Heart left ventricle (tissue), 16 donors: ENCODE measurements at regions not wholly inside any gene's neighbourhood (a gene's known extent, or its start where the extent isn't known, plus 50 kb on each side); places are given as distances from the start of the nearest gene placed in this dataset.
"Not testable (repeated sequence)": the region's sequence is repeated elsewhere in the genome, so short reads cannot be mapped to it uniquely, and the experiment has no call there.

Experiments used
- ATAC-seq, 4 donors: fragments of 200-7000 bp; cut with Tn5 transposase; one replicate each; pipeline ENCODE4 v1.9.1; 2020 to 2022; ENCODE audit warnings: moderate library complexity in 4 of 4, mild to moderate bottlenecking in 3 of 4, moderate number of reproducible peaks in 1 of 4
- DNase-seq, 5 donors: peaks; one replicate each; pipeline ENCODE4 v3.0.0-alpha.2; 2020
- H3K27ac ChIP-seq, 12 donors: fragments of 200-600 bp; sonication (generic) in 4 of 12; one replicate each; pipeline versions ENCODE4 v1.5.0 to v1.8.0; 2016 to 2022; ENCODE audit warnings: mild to moderate bottlenecking in 2 of 12
- H3K27me3 ChIP-seq, 9 donors: fragments of 200-600 bp; sonication (generic) in 2 of 9; one replicate each; pipeline versions ENCODE4 v1.5.1 to v1.8.0; 2016 to 2022; ENCODE audit warnings: mild to moderate bottlenecking in 3 of 9
- H3K36me3 ChIP-seq, 9 donors: fragments of 200-600 bp; sonication (generic) in 2 of 9; one replicate each; pipeline versions ENCODE4 v1.5.0 to v1.8.0; 2018 to 2022; ENCODE audit warnings: mild to moderate bottlenecking in 2 of 9
- H3K4me1 ChIP-seq, 12 donors: fragments of 200-600 bp; sonication (generic) in 4 of 12; one replicate each; pipeline versions ENCODE4 v1.5.0 to v1.8.0; 2016 to 2022; ENCODE audit warnings: mild to moderate bottlenecking in 3 of 12
- H3K4me3 ChIP-seq, 12 donors: fragments of 200-600 bp; sonication (generic) in 4 of 12; one replicate each; pipeline versions ENCODE4 v1.5.0 to v1.8.0; 2017 to 2022; ENCODE audit warnings: mild to moderate bottlenecking in 9 of 12, moderate library complexity in 4 of 12
- H3K9me3 ChIP-seq, 12 donors: fragments of 200-600 bp; sonication (generic) in 4 of 12; one replicate each; pipeline versions ENCODE4 v1.5.0 to v1.8.0; 2016 to 2022; ENCODE audit warnings: mild to moderate bottlenecking in 1 of 12
- POLR2A ChIP-seq, 2 donors: fragments of 450-650 bp; IDR thresholded peaks; one replicate each; pipeline ENCODE4 v1.6.1; 2017; ENCODE audit warnings: antibody characterized with exemption in 2 of 2, mild to moderate bottlenecking in 2 of 2, moderate library complexity in 2 of 2
- WGBS, 4 donors: extraction: QIAGEN DNeasy Blood & Tissue Kit in 2 of 4; methylation state at CpG; one replicate each; pipeline versions ENCODE4 v1.1.5 to v1.1.7; 2013 to 2018; 5-methylcytosine and 5-hydroxymethylcytosine counted together
- intact Hi-C, 10 donors: fragments of 100-400 bp; cut with DNase I; formaldehyde crosslinking; loops; one replicate each; pipeline versions ENCODE4 v1.11.1 to v1.14.2; 2022
- TF ChIP-seq, protein P1 (sequence below), 12 donors: fragments of 200-600 bp; sonication (generic) in 4 of 12; IDR thresholded peaks; one replicate each; pipeline versions ENCODE4 v1.5.0 to v1.8.0; 2018 to 2022; ENCODE audit warnings: antibody characterized with exemption in 12 of 12, mild to moderate bottlenecking in 5 of 12
- donor health status: ischemic (EF 13 %, LVEDD 7.1; RV severe dilation, severe dysfunction).
- donor health status: healthy with polysubstance abuse.
- donor health status: DM: no; HTN: yes; CAD: no.
- donor health status: DM: no; HTN: no; CAD: no.
- donor health status: ischemic (EF 25% LVEDD 6.9; RV normal size, moderate dysfunction).
- donor health status: ischemic (EF 25% LVEDD 5.7; RV mildly dilated, moderate dysfunction).
- donor health status: healthy.
- donor health status: DM: yes; HTN: yes; CAD: no.
- donor health status: ischemic (EF 35%, LVEDD 5.7; RV mildly dilated, moderate dysfunction).
- donor health status: nonischemic (EF 11% LVEDD 7.7; RV severe dilation, severe dysfunction).
- donor health status: DM: yes; HTN: yes; CAD: no.
- donor health status: PGD.
- donor health status: ischemic (EF 29% LVEDD 5.4; RV normal size, mild dysfunction).
- donor health status: nonischemic (EF 23%, LVEDD 6.1; RV moderate dilation, normal function).

DNA sequence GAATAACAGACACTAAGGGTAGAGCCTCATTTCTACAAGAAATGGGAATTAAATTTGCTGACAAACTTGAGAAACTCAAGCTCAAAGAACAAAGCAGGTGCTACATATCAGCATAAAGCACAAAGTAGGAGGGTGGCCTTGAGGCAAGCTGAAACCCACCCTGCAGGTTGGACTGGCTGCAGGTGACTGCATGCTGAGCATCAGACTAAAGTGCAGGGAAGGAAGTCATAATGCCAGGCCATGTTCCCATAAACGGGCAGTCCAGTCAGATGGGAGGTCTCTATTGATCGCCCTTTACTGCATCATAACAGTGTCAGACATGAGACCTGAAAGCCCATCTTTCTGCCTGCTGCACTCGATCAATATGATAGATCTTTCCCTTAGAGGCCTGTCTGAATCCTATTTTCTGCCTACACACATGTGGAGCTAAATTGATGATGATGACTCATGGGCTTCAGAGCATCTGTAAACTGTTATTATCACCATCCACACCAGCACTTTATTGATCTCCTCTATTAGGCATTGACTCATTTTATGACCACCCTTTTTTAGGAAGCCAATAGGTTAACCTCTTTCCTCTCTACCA lies 224.5 kb upstream of the DDI1 start:
- Histone ChIP-seq H3K27ac (no peak overlapping the region), H3K36me3 (no peaks in the 10 kb centered on the region), H3K9me3 (no peaks in the 10 kb centered on the region), H3K4me3 (no peak overlapping the region), H3K27me3 (no peaks in the 10 kb centered on the region), H3K4me1 (peaks cover 0 to 7% (median 0%) of the 10 kb centered on the region in 12 donors)
- 88 to 93% (median 90%) methylated on average over 3 of the region's 3 CpGs for WGBS, 4 donors
- TF ChIP-seq, protein P1, sequence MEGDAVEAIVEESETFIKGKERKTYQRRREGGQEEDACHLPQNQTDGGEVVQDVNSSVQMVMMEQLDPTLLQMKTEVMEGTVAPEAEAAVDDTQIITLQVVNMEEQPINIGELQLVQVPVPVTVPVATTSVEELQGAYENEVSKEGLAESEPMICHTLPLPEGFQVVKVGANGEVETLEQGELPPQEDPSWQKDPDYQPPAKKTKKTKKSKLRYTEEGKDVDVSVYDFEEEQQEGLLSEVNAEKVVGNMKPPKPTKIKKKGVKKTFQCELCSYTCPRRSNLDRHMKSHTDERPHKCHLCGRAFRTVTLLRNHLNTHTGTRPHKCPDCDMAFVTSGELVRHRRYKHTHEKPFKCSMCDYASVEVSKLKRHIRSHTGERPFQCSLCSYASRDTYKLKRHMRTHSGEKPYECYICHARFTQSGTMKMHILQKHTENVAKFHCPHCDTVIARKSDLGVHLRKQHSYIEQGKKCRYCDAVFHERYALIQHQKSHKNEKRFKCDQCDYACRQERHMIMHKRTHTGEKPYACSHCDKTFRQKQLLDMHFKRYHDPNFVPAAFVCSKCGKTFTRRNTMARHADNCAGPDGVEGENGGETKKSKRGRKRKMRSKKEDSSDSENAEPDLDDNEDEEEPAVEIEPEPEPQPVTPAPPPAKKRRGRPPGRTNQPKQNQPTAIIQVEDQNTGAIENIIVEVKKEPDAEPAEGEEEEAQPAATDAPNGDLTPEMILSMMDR (IDR thresholded peaks at IDR 0.05) = no peak
- TF ChIP-seq POLR2A (IDR thresholded peaks at IDR 0.05) = no peak
- ATAC-seq (no peak), DNase-seq (no peak)
- intact Hi-C loops = no loop called here

DNA sequence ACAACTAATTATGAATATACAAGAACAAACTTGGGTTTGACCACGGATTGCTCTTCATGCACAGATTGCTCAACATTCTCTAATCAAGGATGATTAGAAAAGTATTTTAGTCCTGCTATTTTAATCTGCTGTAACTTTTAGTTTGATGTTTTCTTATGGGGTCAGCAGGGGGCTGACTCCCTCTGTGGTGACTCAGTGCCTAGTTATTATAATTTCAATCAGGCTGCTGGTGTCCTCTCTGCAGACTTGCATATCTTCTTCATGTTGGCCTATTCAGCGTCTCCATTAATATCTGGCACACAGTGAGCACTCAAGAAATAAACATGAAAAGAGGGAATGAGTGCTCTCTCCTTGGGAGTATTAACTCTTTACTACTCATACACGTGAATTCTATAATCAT lies 223.8 kb upstream of the DDI1 start:
- H3K4me1 ChIP-seq = peaks cover 0 to 7% (median 0%) of the 10 kb centered on the region in 12 donors
- H3K27ac ChIP-seq = no peak overlapping the region
- 59 to 82% (median 67%) methylated on average over 3 of the region's 3 CpGs for WGBS, 4 donors
- no peaks in the 10 kb centered on the region for H3K27me3 ChIP-seq
- TF ChIP-seq POLR2A (IDR thresholded peaks at IDR 0.05) = no peak
- TF ChIP-seq, protein P1 (IDR thresholded peaks at IDR 0.05) = no peak
- H3K36me3 ChIP-seq = no peaks in the 10 kb centered on the region
- no peak for ATAC-seq
- no peaks in the 10 kb centered on the region for H3K9me3 ChIP-seq
- DNase-seq = no peak
- intact Hi-C loops = no loop called here
- no peak overlapping the region for H3K4me3 ChIP-seq

DNA sequence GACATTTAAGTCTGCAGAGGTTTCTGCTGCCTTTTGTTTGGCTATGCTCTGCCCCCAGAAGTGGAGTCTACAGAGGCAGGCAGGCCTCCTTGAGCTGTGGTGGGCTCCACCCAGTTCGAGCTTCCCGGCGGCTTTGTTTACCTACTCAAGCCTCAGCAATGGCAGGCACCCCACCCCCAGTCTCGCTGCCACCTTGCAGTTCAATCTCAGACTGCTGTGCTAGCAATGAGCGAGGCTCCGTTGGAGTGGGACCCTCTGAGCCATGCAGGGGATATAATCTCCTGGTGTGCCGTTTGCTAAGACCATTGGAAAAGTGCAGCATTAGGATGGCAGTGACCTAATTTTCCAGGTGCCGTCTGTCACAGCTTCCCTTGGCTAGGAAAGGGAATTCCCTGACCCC lies 216.1 kb upstream of the DDI1 start:
- H3K27me3 ChIP-seq, H3K36me3 ChIP-seq, DNase-seq, H3K27ac ChIP-seq, H3K4me3 ChIP-seq, H3K9me3 ChIP-seq, intact Hi-C loops, ATAC-seq, H3K4me1 ChIP-seq: not testable (repeated sequence)
- 90 to 96% (median 93%) methylated on average over 5 to 8 of the region's 8 CpGs for WGBS, 4 donors

DNA sequence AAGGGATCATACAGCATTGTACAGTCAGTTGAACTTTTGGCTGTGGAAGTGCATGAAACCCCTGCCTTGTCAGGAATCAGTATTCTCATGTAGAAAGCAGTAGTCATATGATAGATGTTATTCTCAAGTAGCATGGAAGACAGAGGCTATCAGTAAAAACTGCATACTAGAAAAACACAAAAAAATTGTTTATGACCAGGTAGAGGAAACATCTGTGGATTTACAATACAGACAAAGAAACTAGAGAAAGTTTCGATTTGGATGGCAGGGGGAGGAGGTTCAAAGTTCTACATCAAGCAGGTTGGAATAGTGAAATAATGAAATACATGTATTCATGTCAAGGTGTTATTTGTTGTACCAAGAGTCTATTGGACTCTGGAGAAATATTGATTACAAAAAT lies 212.3 kb upstream of the DDI1 start:
- no peaks in the 10 kb centered on the region for H3K27me3 ChIP-seq
- no peak for DNase-seq
- no peaks in the 10 kb centered on the region for H3K4me1 ChIP-seq
- no peaks in the 10 kb centered on the region for H3K36me3 ChIP-seq
- no peaks in the 10 kb centered on the region for H3K9me3 ChIP-seq
- 56 to 72% (median 64%) methylated on average over 1 of the region's 1 CpG for WGBS, 4 donors
- no peak for ATAC-seq
- H3K4me3 ChIP-seq = no peak overlapping the region
- no peak for TF ChIP-seq POLR2A (IDR thresholded peaks at IDR 0.05)
- TF ChIP-seq, protein P1 (IDR thresholded peaks at IDR 0.05) = no peak
- intact Hi-C loops = no loop called here
- H3K27ac ChIP-seq = no peak overlapping the region

DNA sequence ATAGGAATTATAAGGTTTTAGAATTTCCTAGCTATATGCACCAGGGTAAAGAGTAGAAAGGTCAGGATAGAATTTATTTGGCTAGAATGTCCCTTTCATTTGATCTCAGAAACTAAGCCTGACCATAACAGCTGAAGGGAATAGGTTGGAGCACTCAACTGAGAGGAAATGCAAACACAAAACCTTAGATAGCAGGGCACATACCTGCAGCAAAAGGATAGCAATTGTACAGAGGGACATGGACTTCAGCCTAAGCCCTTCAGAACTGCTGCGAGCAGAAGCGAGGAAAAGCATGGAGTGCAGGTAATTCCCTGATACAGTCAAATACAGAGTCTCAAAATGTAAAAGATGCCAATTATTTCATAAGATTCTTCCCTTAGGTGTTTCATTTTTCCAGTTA lies 211.0 kb upstream of the DDI1 start:
- DNase-seq (no peak), ATAC-seq (no peak)
- H3K4me1 ChIP-seq = no peaks in the 10 kb centered on the region
- no peak overlapping the region for H3K27ac ChIP-seq
- no peaks in the 10 kb centered on the region for H3K36me3 ChIP-seq
- no peak for TF ChIP-seq POLR2A (IDR thresholded peaks at IDR 0.05)
- TF ChIP-seq, protein P1 (IDR thresholded peaks at IDR 0.05) = no peak
- H3K4me3 ChIP-seq = no peak overlapping the region
- intact Hi-C loops = no loop called here
- WGBS, 4 donors = 97 to 99% (median 97%) methylated on average over 2 of the region's 2 CpGs
- peaks cover 0 to 1% (median 0%) of the 10 kb centered on the region in 12 donors for H3K9me3 ChIP-seq
- H3K27me3 ChIP-seq = no peaks in the 10 kb centered on the region
